Natural killer cell (primary cell): ENCODE measurements at regions not wholly inside any gene's neighbourhood (a gene's known extent, or its start where the extent isn't known, plus 50 kb on each side); places are given as distances from the start of the nearest gene placed in this dataset.
"Not testable (repeated sequence)": the region's sequence is repeated elsewhere in the genome, so short reads cannot be mapped to it uniquely, and the experiment has no call there.

ENCODE experiments used
- ATAC-seq, 3 donors: fragments of 150-1000 bp in 2 of 3; fragments of 200-7000 bp in 1 of 3; cut with Tn5 transposase; 1 replicate in 1 of 3; 2 replicates in 2 of 3; pipeline ENCODE4 v1.10.0; 2021; ENCODE audit warnings: mild to moderate bottlenecking in 2 of 3, moderate library complexity in 2 of 3
- DNase-seq, 2 donors: peaks; one replicate each; pipeline versions ENCODE4 v3.0.0 to v3.0.0-alpha.2; 2013 to 2021; ENCODE audit warnings: mixed read lengths in 1 of 2
- H3K27ac ChIP-seq: one replicate; pipeline ENCODE4 v1.5.1; 2013; ENCODE audit warnings: mild to moderate bottlenecking, low read length
- H3K27me3 ChIP-seq: one replicate; pipeline ENCODE4 v1.6.1; 2013; ENCODE audit warnings: low read length; ENCODE audit not compliant: control insufficient read depth, insufficient read depth
- H3K36me3 ChIP-seq: one replicate; pipeline ENCODE4 v1.6.1; 2013; ENCODE audit warnings: low read length; ENCODE audit not compliant: control insufficient read depth, insufficient read depth
- H3K4me1 ChIP-seq: one replicate; pipeline ENCODE4 v1.6.1; 2013; ENCODE audit warnings: low read length; ENCODE audit not compliant: control insufficient read depth, insufficient read depth
- H3K4me3 ChIP-seq: one replicate; pipeline ENCODE4 v1.5.1; 2013; ENCODE audit warnings: low read length
- H3K9me3 ChIP-seq: one replicate; pipeline ENCODE4 v1.6.1; 2013; ENCODE audit warnings: low read length; ENCODE audit not compliant: control insufficient read depth, insufficient read depth
- H3K27ac Mint-ChIP-seq, 2 donors: one replicate each; pipeline ENCODE4 v1.8.0; 2022; ENCODE audit warnings: mild to moderate bottlenecking in 2 of 2, mixed read lengths in 2 of 2, moderate library complexity in 1 of 2
- H3K27me3 Mint-ChIP-seq, 2 donors: one replicate each; pipeline ENCODE4 v1.8.0; 2022; ENCODE audit warnings: low read depth in 2 of 2, mixed read lengths in 2 of 2
- H3K36me3 Mint-ChIP-seq: one replicate; pipeline ENCODE4 v1.8.0; 2022; ENCODE audit warnings: mixed read lengths
- H3K4me1 Mint-ChIP-seq, 2 donors: one replicate each; pipeline ENCODE4 v1.8.0; 2022; ENCODE audit warnings: mixed read lengths in 2 of 2
- H3K4me3 Mint-ChIP-seq: one replicate; pipeline ENCODE4 v1.8.0; 2022; ENCODE audit warnings: mild to moderate bottlenecking, moderate library complexity, mixed read lengths
- H3K9me3 Mint-ChIP-seq, 2 donors: one replicate each; pipeline ENCODE4 v1.8.0; 2022; ENCODE audit warnings: mixed read lengths in 2 of 2
- CTCF ChIP-seq: fragments of 200-600 bp; IDR thresholded peaks from one replicate; pipeline ENCODE4 v1.8.0; 2022; ENCODE audit warnings: antibody characterized with exemption
- WGBS: methylation state at CpG from one replicate; pipeline ENCODE4 v1.1.7; 2013; ENCODE audit warnings: missing lambda C conversion rate; ENCODE audit not compliant: insufficient coverage; 5-methylcytosine and 5-hydroxymethylcytosine counted together
- intact Hi-C: fragments of 100-400 bp; cut with micrococcal nuclease; formaldehyde crosslinking; loops from one replicate; pipeline ENCODE4 v1.14.2; 2022

- Mint-ChIP-seq H3K27me3 (peaks cover 0 to 7% of the 10 kb centered on the region in 2 donors), H3K36me3 (peaks cover 17% of the 10 kb centered on the region), H3K9me3 (peaks cover 2 to 12% of the 10 kb centered on the region in 2 donors), H3K27ac (no peak overlapping the region), H3K4me3 (no peak overlapping the region), H3K4me1 (no peaks in the 10 kb centered on the region)
- H3K4me3 ChIP-seq = no peak overlapping the region
- 100% methylated on average over 2 of the region's 2 CpGs for WGBS
- H3K4me1 ChIP-seq = no peaks in the 10 kb centered on the region
- H3K9me3 ChIP-seq = no peaks in the 10 kb centered on the region
- H3K27me3 ChIP-seq = no peaks in the 10 kb centered on the region
- no peak for TF ChIP-seq CTCF
- no peak for DNase-seq
- no peak overlapping the region for H3K27ac ChIP-seq
- intact Hi-C loops = no loop called here
- no peaks in the 10 kb centered on the region for H3K36me3 ChIP-seq
- no peak for ATAC-seq
Measured at GRCh38 chr10:84863675-84864074, 535.3 kb downstream of the CCSER2 start.

- no peak for TF ChIP-seq CTCF
- H3K36me3 ChIP-seq = no peaks in the 10 kb centered on the region
Measured at GRCh38 chr10:84876116-84876999, 548.0 kb downstream of the CCSER2 start.

GRCh38 chr10:84879991-84880390, 551.6 kb downstream of the CCSER2 start:
- no peak overlapping the region for H3K27ac ChIP-seq
- Mint-ChIP-seq H3K9me3 (peaks cover 2% of the 10 kb centered on the region in 2 donors), H3K4me1 (no peaks in the 10 kb centered on the region), H3K4me3 (no peak overlapping the region), H3K27ac (no peak overlapping the region), H3K27me3 (no peaks in the 10 kb centered on the region), H3K36me3 (no peaks in the 10 kb centered on the region)
- no peaks in the 10 kb centered on the region for H3K4me1 ChIP-seq
- H3K36me3 ChIP-seq = no peaks in the 10 kb centered on the region
- no peak overlapping the region for H3K4me3 ChIP-seq
- TF ChIP-seq CTCF = no peak
- 85% methylated on average over 1 of the region's 2 CpGs for WGBS
- no peaks in the 10 kb centered on the region for H3K9me3 ChIP-seq
- no peaks in the 10 kb centered on the region for H3K27me3 ChIP-seq
- DNase-seq (no peak), ATAC-seq (no peak)
- intact Hi-C loops = no loop called here

More at GRCh38 chr10:84876116-84876999, 548.0 kb downstream of the CCSER2 start:
- Mint-ChIP-seq H3K36me3 (no peaks in the 10 kb centered on the region), H3K27me3 (no peaks in the 10 kb centered on the region), H3K27ac (no peak overlapping the region), H3K4me1 (no peaks in the 10 kb centered on the region), H3K4me3 (no peak overlapping the region), H3K9me3 (peaks cover 2% of the 10 kb centered on the region in 2 donors)
- 67% methylated on average over 4 of the region's 4 CpGs for WGBS
- DNase-seq = no peak
- intact Hi-C loops = no loop called here
- Histone ChIP-seq H3K4me3 (no peak overlapping the region), H3K27ac (no peak overlapping the region), H3K9me3 (no peaks in the 10 kb centered on the region), H3K4me1 (no peaks in the 10 kb centered on the region), H3K27me3 (no peaks in the 10 kb centered on the region)
- no peak for ATAC-seq

- H3K9me3 ChIP-seq, H3K9me3 Mint-ChIP-seq, H3K27me3 Mint-ChIP-seq, H3K27ac ChIP-seq, H3K4me3 Mint-ChIP-seq, DNase-seq, H3K27me3 ChIP-seq, H3K36me3 ChIP-seq, H3K36me3 Mint-ChIP-seq, H3K4me3 ChIP-seq, intact Hi-C loops, H3K4me1 ChIP-seq, H3K4me1 Mint-ChIP-seq, H3K27ac Mint-ChIP-seq, ATAC-seq: not testable (repeated sequence)
- 83% methylated on average over 3 of the region's 3 CpGs for WGBS
Measured at GRCh38 chr10:84881696-84882095, 553.3 kb downstream of the CCSER2 start.
